ENCODE measurements at regions not wholly inside any gene's neighbourhood (a gene's known extent, or its start where the extent isn't known, plus 50 kb on each side); places are given as distances from the start of the nearest gene placed in this dataset.

- Histone ChIP-seq H3K36me3 (ENCODE audit: control insufficient read depth in 1 of 2, insufficient read depth in 2 of 2, low read length in 2 of 2) (no peaks in the 10 kb centered on the region), H3K79me2 (ENCODE audit: insufficient read depth, low read length) (no peaks in the 10 kb centered on the region), H3K4me1 (ENCODE audit: control insufficient read depth in 1 of 2, insufficient read depth in 2 of 2, low read length in 2 of 2) (no peaks in the 10 kb centered on the region), H3K4me3 (replicated peaks in 1 of 2; ENCODE audit: low read depth in 1 of 2, low read length in 2 of 2) (no peak overlapping the region), H3K27me3 (ENCODE audit: insufficient read depth, low read length) (no peaks in the 10 kb centered on the region), H3K9me3 (ENCODE audit: control insufficient read depth in 1 of 2, insufficient read depth in 1 of 2, low read depth in 1 of 2, low read length in 2 of 2) (no peaks in the 10 kb centered on the region), H3K4me2 (ENCODE audit: low read length) (no peak overlapping the region), H3K9me2 (ENCODE audit: insufficient read depth) (no peaks in the 10 kb centered on the region), H3K27ac (ENCODE audit: low read depth, low read length) (no peak overlapping the region), H4K20me1 (ENCODE audit: insufficient read depth) (no peaks in the 10 kb centered on the region), H3K9ac (ENCODE audit: low read length) (no peak overlapping the region), H2AFZ (ENCODE audit: low read depth, low read length, poor library complexity, severe bottlenecking) (no peak overlapping the region)
- TF ChIP-seq ZNF274 (IDR thresholded peaks at IDR 0.05; ENCODE audit: low read depth, low read length) (no peak), ELF1 (IDR thresholded peaks at IDR 0.05; ENCODE audit: borderline replicate concordance, low read depth) (no peak), EGR1 (IDR thresholded peaks at IDR 0.05; ENCODE audit: low read depth) (no peak), YY1 (IDR thresholded peaks at IDR 0.05; ENCODE audit: extremely low read depth, insufficient replicate concordance, low read depth, low read length) (no peak), REST (IDR thresholded peaks at IDR 0.05; ENCODE audit: low read depth) (no peak), CBX3 (IDR thresholded peaks at IDR 0.05; ENCODE audit: low read depth) (no peak), MAX (IDR thresholded peaks at IDR 0.05) (no peak), CEBPB (IDR thresholded peaks at IDR 0.05; ENCODE audit: low read depth) (no peak), ZFX (IDR thresholded peaks at IDR 0.05) (no peak), TCF7L2 (IDR thresholded peaks at IDR 0.05; ENCODE audit: borderline replicate concordance, extremely low read depth, insufficient read depth, insufficient read length) (no peak)
- intact Hi-C loops (cut with micrococcal nuclease) = no loop called here
- DNase-seq (ENCODE audit: low read depth, low spot score) (no peak), ATAC-seq (no peak)
- POLR2A ChIA-PET = no interaction called here
- no TSS peak for BruUV-seq (replicated peaks)
- CTCF ChIA-PET = interaction anchor here (1.6 kb wide), 1 partner anchor 20 kb away, joined by 5 read pairs; no protein-coding TSS in a partner anchor
- RAD21 ChIA-PET (ENCODE audit: low non-redundant PET in 1 of 2, low total read pairs in 2 of 2, uncharacterized antibody in 2 of 2, unreplicated experiment in 2 of 2) = no interaction called here
These were observed 58.0 kb upstream of the AHI1 start for GRCh38 chr6:135555550-135555949.
